OCI-LY3 (cell line): ENCODE measurements at regions not wholly inside any gene's neighbourhood (a gene's known extent, or its start where the extent isn't known, plus 50 kb on each side); places are given as distances from the start of the nearest gene placed in this dataset.

Experiments used
- H2AFZ ChIP-seq: fragments of 200-600, 300-600 bp; shearing (Covaris generic); 2 replicates; pipeline ENCODE4 v1.6.0; 2014; ENCODE audit warnings: antibody characterized with exemption, low read depth, low read length
- H3K27ac ChIP-seq: fragments of 200-600, 300-600 bp; sonication (generic); 2 replicates; pipeline ENCODE4 v1.5.1; 2014; ENCODE audit warnings: mild to moderate bottlenecking, low read length, moderate library complexity, mixed read lengths
- H3K27me3 ChIP-seq: fragments of 200-600, 300-600 bp; sonication (generic); 2 replicates; pipeline ENCODE4 v1.6.1; 2014; ENCODE audit warnings: low read depth, low read length, mixed read lengths
- H3K36me3 ChIP-seq: fragments of 200-600, 300-600 bp; sonication (generic); replicated peaks from 2 replicates; pipeline ENCODE3; 2014; ENCODE audit warnings: low read depth, low read length, mixed read lengths
- H3K4me1 ChIP-seq: fragments of 300-600, 200-600 bp; sonication (generic); 2 replicates; pipeline ENCODE4 v1.6.1; 2014; ENCODE audit warnings: low read length, mixed read lengths
- H3K4me2 ChIP-seq: fragments of 200-600, 300-600 bp; sonication (generic); 2 replicates; pipeline ENCODE4 v1.6.1; 2014; ENCODE audit warnings: low read length, mixed read lengths
- H3K4me3 ChIP-seq: fragments of 300-600, 200-600 bp; sonication (generic); 2 replicates; pipeline ENCODE4 v1.5.1; 2014; ENCODE audit warnings: antibody characterized with exemption, mild to moderate bottlenecking, low read length, moderate library complexity
- H3K79me2 ChIP-seq: fragments of 300-600, 200-600 bp; shearing (Covaris generic); 2 replicates; pipeline ENCODE4 v1.6.1; 2014; ENCODE audit warnings: mild to moderate bottlenecking, low read length, mixed read lengths
- H3K9ac ChIP-seq: fragments of 300-600, 200-600 bp; shearing (Covaris generic); 2 replicates; pipeline ENCODE4 v1.6.0; 2014; ENCODE audit warnings: mild to moderate bottlenecking, low read length, moderate library complexity
- H3K9me3 ChIP-seq: fragments of 200-600, 300-600 bp; shearing (Covaris generic); 2 replicates; pipeline ENCODE4 v1.6.1; 2014; ENCODE audit warnings: low read length, mixed read lengths; ENCODE audit not compliant: insufficient read depth
- H4K20me1 ChIP-seq: fragments of 200-600, 300-600 bp; sonication (generic); 2 replicates; pipeline ENCODE4 v1.6.1; 2016; ENCODE audit warnings: low read length, mixed read lengths; ENCODE audit not compliant: insufficient read depth
- CTCF ChIP-seq: fragments of 200-600, 300-600 bp; sonication (generic); IDR thresholded peaks from 2 replicates; pipeline ENCODE4 v1.5.1; 2014; ENCODE audit warnings: antibody characterized with exemption, low read length, low read depth
- EZH2phosphoT487 ChIP-seq: fragments of 200-600 bp; shearing (Covaris generic); IDR thresholded peaks from 2 replicates; pipeline ENCODE4 v1.6.1; 2018; ENCODE audit warnings: antibody characterized with exemption, mixed run types, low read depth

- Histone ChIP-seq H4K20me1 (no peaks in the 10 kb centered on the region), H3K36me3 (no peaks in the 10 kb centered on the region), H3K4me3 (no peak overlapping the region), H3K27ac (no peak overlapping the region), H3K4me1 (no peaks in the 10 kb centered on the region), H3K9me3 (no peaks in the 10 kb centered on the region), H2AFZ (peak overlapping the region; percentile 39), H3K9ac (no peak overlapping the region), H3K27me3 (no peaks in the 10 kb centered on the region), H3K79me2 (no peaks in the 10 kb centered on the region), H3K4me2 (no peak overlapping the region)
- no peak for TF ChIP-seq EZH2phosphoT487
Measured at GRCh38 chr13:83162493-83162892, 719.8 kb downstream of the SLITRK1 start.

GRCh38 chr13:83153848-83154247 is 728.4 kb downstream of the SLITRK1 start:
- TF ChIP-seq CTCF (no peak), EZH2phosphoT487 (no peak)
- H3K4me2 ChIP-seq, result no peak overlapping the region

GRCh38 chr13:83151308-83151660 is 731.0 kb downstream of the SLITRK1 start:
- TF ChIP-seq EZH2phosphoT487 (no peak), CTCF (no peak)
- H3K27me3 ChIP-seq, result no peaks in the 10 kb centered on the region
- no peak overlapping the region for H3K4me2 ChIP-seq
- no peaks in the 10 kb centered on the region for H4K20me1 ChIP-seq
- no peaks in the 10 kb centered on the region for H3K4me1 ChIP-seq
- H3K4me3 ChIP-seq, result no peak overlapping the region
- no peaks in the 10 kb centered on the region for H3K36me3 ChIP-seq
- no peaks in the 10 kb centered on the region for H3K9me3 ChIP-seq
- H3K27ac ChIP-seq, result no peak overlapping the region
- no peak overlapping the region for H2AFZ ChIP-seq
- no peaks in the 10 kb centered on the region for H3K79me2 ChIP-seq
- H3K9ac ChIP-seq, result no peak overlapping the region

More at GRCh38 chr13:83153848-83154247, 728.4 kb downstream of the SLITRK1 start:
- Histone ChIP-seq H3K36me3 (no peaks in the 10 kb centered on the region), H4K20me1 (no peaks in the 10 kb centered on the region), H3K9ac (no peak overlapping the region), H3K79me2 (no peaks in the 10 kb centered on the region), H3K27ac (no peak overlapping the region), H3K27me3 (no peaks in the 10 kb centered on the region), H3K9me3 (no peaks in the 10 kb centered on the region), H3K4me3 (no peak overlapping the region), H3K4me1 (no peaks in the 10 kb centered on the region), H2AFZ (no peak overlapping the region)

- Histone ChIP-seq H3K79me2 (no peaks in the 10 kb centered on the region), H3K9ac (no peak overlapping the region), H3K9me3 (no peaks in the 10 kb centered on the region), H3K4me2 (no peak overlapping the region), H3K4me3 (no peak overlapping the region), H2AFZ (no peak overlapping the region), H4K20me1 (no peaks in the 10 kb centered on the region), H3K4me1 (no peaks in the 10 kb centered on the region), H3K27ac (no peak overlapping the region), H3K36me3 (no peaks in the 10 kb centered on the region), H3K27me3 (no peaks in the 10 kb centered on the region)
- TF ChIP-seq EZH2phosphoT487, result no peak
- TF ChIP-seq CTCF, result no peak
Measured at GRCh38 chr13:83150616-83151307, 731.5 kb downstream of the SLITRK1 start.
